ENCODE measurements at regions not wholly inside any gene's neighbourhood (a gene's known extent, or its start where the extent isn't known, plus 50 kb on each side); places are given as distances from the start of the nearest gene placed in this dataset.
A peak's percentile ranks its signal among the peaks of the same experiment; 100 is the strongest.

- Histone ChIP-seq H3K9me3 (no peaks in the 10 kb centered on the region), H3K36me3 (no peaks in the 10 kb centered on the region), H3K4me1 (peaks cover 0 to 49% of the 10 kb centered on the region in 2 donors), H3K27me3 (no peaks in the 10 kb centered on the region), H3K4me3 (no peak overlapping the region), H3K27ac (no peak overlapping the region)
- no peak for TF ChIP-seq CTCF (IDR thresholded peaks at IDR 0.05)
- peak; percentile 49 for DNase-seq (ENCODE audit: low spot score)
Measured at GRCh38 chr2:8580316-8581233, 101.3 kb upstream of the ID2 start.

- H3K4me1 ChIP-seq = peaks cover 0 to 44% of the 10 kb centered on the region in 2 donors
- no peaks in the 10 kb centered on the region for H3K9me3 ChIP-seq
- no peaks in the 10 kb centered on the region for H3K27me3 ChIP-seq
- H3K36me3 ChIP-seq = no peaks in the 10 kb centered on the region
- no peak for TF ChIP-seq CTCF (IDR thresholded peaks at IDR 0.05)
- no peak overlapping the region for H3K27ac ChIP-seq
- H3K4me3 ChIP-seq = no peak overlapping the region
- DNase-seq (ENCODE audit: low spot score) = no peak
Measured at GRCh38 chr2:8581234-8581561, 100.7 kb upstream of the ID2 start.

GRCh38 chr2:8581601-8582041 lies 100.2 kb upstream of the ID2 start:
- Histone ChIP-seq H3K4me3 (no peak overlapping the region), H3K9me3 (no peaks in the 10 kb centered on the region), H3K36me3 (no peaks in the 10 kb centered on the region), H3K27ac (peak overlapping the region; percentile 36 to 52), H3K27me3 (no peaks in the 10 kb centered on the region), H3K4me1 (peaks cover 0 to 39% of the 10 kb centered on the region in 2 donors)
- no peak for DNase-seq (ENCODE audit: low spot score)
- no peak for TF ChIP-seq CTCF (IDR thresholded peaks at IDR 0.05)

GRCh38 chr2:8582191-8582590 lies 99.7 kb upstream of the ID2 start:
- peaks cover 0 to 36% of the 10 kb centered on the region in 2 donors for H3K4me1 ChIP-seq
- peak overlapping the region; percentile 36 to 52 for H3K27ac ChIP-seq

GRCh38 chr2:8582651-8583399 lies 99.0 kb upstream of the ID2 start:
- Histone ChIP-seq H3K9me3 (no peaks in the 10 kb centered on the region), H3K27me3 (no peaks in the 10 kb centered on the region), H3K36me3 (no peaks in the 10 kb centered on the region), H3K27ac (peak overlapping the region; percentile 36 to 52), H3K4me3 (no peak overlapping the region), H3K4me1 (peaks cover 0 to 36% of the 10 kb centered on the region in 2 donors)
- TF ChIP-seq CTCF (IDR thresholded peaks at IDR 0.05) = no peak
- DNase-seq (ENCODE audit: low spot score) = no peak

More at GRCh38 chr2:8582191-8582590, 99.7 kb upstream of the ID2 start:
- H3K36me3 ChIP-seq = no peaks in the 10 kb centered on the region
- H3K27me3 ChIP-seq = no peaks in the 10 kb centered on the region
- no peak for DNase-seq (ENCODE audit: low spot score)
- TF ChIP-seq CTCF (IDR thresholded peaks at IDR 0.05) = no peak
- H3K9me3 ChIP-seq = no peaks in the 10 kb centered on the region
- H3K4me3 ChIP-seq = no peak overlapping the region

Measured in right atrium auricular region (tissue), 2 donors.